GM19043 (cell line): ENCODE measurements at regions not wholly inside any gene's neighbourhood (a gene's known extent, or its start where the extent isn't known, plus 50 kb on each side); places are given as distances from the start of the nearest gene placed in this dataset.

ENCODE experiments used
- ATAC-seq: cut with Tn5 transposase; IDR thresholded peaks from one replicate; pipeline ENCODE4 v1.9.1; 2021; ENCODE audit warnings: low read depth; ENCODE audit not compliant: unreplicated experiment

GRCh38 chr9:120151149-120151548 lies 428.8 kb downstream of the CDK5RAP2 start:
- ATAC-seq: no peak

GRCh38 chr9:120138955-120139354 lies 441.0 kb downstream of the CDK5RAP2 start:
- ATAC-seq: no peak

- no peak for ATAC-seq
These were observed 442.7 kb downstream of the CDK5RAP2 start for GRCh38 chr9:120137186-120137840.

DNA sequence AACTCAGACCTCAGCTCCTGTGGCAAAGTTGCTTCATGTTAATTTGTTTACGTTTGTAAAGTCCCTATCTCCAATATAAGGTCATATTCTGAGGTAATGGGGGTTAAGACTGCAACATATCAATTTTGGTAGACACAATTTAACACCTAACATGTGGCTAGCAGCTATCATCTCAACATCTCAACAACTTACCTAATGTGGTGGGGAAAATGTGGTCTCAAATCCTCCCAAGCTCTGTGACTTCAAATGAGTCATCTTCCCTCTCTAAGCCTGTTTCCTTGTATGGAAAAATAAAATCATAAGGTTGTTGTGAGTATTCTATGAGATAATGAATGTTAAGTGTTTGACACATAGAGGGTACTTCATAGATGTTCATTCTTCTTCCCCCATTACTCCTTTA lies 443.3 kb downstream of the CDK5RAP2 start:
- no peak for ATAC-seq

DNA sequence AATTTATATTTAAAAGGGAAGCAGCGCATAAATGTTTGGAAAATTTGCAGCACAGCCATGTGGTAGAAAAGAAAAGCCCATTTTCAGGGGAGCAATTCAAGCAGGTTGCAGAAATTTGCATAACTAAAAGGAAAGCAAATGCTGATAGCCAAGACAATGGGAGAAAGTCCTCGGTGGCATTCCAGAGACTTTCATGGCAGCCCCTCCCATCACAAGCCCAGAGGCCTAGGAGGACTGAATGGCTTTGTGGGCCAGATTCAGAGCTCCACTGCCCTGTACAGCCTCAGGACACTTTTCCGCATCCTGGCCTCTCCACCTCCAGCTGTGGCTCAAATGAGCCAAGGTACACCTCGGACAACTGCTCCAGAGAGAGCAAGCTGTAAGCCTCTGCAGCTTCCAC lies 462.9 kb downstream of the CDK5RAP2 start:
- ATAC-seq: no peak

DNA sequence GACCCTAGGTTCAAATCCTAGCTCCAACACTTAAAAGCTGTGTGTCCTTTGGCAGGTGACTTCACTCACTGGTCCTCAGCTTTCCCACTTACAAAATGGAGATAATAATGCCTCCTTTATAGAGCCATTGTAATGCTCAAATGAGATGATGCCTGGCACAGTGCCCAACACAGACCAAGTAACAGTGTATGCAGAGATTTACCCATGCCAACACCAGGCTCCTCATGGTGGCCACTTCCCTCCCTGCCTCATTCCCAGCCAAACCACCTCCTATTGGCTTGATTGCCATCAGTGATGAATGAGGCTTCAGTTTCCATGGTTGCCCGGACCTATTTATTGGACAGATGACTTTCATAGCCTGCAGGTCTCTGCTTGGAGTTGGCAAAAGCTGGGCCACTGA lies 469.4 kb downstream of the CDK5RAP2 start:
- no peak for ATAC-seq

- ATAC-seq: no peak
These were observed 470.7 kb downstream of the CDK5RAP2 start for GRCh38 chr9:120109242-120109641.

DNA sequence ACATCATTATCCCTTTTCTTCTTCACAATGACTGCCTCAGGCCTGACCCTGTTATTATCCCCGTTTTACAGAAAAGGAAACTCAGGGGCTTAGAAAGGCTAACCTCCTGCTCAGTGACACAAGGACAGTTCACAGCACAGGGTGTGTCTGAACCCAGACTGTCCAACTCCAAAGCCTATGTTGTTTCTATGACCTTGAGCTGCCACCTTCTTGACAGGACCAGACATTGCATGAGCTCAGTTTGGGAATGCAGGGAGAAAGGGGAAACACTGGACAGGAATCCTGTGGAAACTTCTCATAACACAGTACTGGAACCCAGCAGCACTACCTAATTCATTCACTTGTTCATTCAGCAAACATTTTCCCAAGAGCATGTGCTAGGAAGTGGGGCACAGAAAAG lies 472.8 kb downstream of the CDK5RAP2 start:
- ATAC-seq: no peak

DNA sequence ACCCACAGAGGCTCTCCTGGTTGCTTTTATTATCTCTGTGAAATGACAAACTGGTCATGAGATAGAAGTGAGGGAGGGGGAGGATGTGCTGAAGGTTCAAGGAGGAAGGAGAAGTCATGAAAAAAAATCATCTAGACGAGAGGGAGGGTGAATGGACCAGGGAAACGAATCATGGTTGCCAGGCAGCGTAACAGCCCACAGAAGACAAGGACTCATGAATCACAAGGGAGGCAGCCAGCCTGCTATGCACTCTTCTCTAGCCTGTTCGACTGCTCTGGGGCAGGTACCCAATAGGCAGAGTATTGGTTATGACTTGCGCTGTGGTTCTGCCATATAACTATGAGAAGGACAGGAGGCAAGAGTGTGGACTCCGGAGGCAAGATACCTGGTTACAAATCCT lies 475.2 kb downstream of the CDK5RAP2 start:
- ATAC-seq: no peak

DNA sequence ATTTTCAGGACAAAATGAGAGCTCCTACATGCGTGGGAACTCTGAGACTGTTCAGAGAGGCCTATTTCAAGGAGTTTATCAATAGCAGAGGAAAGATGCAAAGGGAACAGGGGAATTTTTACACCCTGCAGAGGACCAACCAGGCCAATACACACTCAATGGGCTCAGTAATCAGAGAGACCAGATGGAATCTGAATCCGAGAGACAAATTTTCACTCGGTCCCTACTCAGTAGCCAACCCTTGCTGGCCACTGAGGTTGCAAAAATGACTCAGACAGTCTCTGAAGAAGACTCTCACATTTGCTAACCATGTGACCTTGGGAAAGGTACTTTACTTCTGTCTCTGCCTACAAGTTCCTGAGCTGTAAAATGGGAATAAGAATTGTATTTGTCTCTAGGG lies 479.4 kb downstream of the CDK5RAP2 start:
- ATAC-seq: no peak

GRCh38 chr9:120099065-120099464 lies 480.9 kb downstream of the CDK5RAP2 start:
- no peak for ATAC-seq

GRCh38 chr9:120098584-120098983 lies 481.4 kb downstream of the CDK5RAP2 start:
- ATAC-seq: no peak

DNA sequence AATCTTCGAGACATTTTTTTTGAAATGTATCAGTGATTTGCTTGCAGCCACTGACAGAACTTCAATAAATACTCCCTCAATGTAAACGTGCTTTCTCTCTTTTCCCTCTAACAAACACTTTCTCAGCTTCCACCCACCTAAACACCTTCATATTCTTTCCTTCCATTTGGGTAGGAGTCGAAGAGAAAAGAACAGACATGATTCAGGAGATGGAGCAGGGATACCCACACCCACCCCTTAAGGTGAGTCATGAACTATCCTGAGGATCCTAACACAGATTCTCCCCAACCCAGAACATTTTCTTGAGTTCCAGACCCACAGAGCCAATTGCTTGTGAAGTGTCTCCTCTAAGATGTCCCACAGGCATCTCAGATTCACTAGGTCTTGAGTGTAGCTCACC lies 488.8 kb downstream of the CDK5RAP2 start:
- ATAC-seq: no peak

DNA sequence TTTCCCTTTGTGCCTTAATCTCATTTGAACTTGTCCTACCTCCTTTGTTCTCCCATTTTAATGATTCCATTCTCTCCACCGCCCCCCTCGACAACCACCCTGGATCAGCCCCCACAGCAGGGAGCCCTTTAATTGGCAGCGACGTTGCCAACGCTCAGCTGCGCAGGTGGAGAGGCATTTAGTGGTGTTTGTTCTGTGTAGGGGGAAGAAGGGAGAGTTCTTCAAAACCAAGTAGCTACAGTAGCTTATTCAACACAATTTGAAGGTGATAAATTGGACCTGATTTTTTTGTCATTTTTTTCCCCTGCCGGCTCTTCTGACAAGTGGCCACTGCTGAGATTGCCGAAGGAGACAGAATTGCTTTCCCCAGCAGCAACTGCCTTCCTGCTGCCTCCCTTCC lies 499.1 kb downstream of the CDK5RAP2 start:
- ATAC-seq: no peak

GRCh38 chr9:120078112-120078511 lies 501.9 kb downstream of the CDK5RAP2 start:
- ATAC-seq: no peak

DNA sequence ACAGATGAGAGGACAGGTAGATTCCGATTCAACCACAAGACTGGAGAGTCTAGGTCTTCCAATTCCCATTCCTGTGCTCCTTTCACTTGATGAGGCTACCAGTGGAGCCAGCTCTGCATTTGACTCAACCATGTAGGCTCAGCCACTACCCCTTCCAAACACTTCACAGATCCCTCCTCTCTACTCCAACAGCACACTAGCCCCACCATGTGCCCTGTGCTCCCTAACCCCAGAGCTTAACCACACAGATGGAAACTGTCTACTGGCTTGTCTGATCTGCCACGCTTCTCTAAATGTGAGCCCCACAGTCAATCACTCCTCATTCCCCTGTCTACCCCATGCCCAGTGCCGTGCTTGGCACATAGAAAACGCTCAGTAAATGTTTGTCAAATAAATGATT lies 508.2 kb downstream of the CDK5RAP2 start:
- no peak for ATAC-seq

- ATAC-seq: no peak
These were observed 513.7 kb downstream of the CDK5RAP2 start for GRCh38 chr9:120066315-120066714.

- no peak for ATAC-seq
These were observed 514.8 kb downstream of the CDK5RAP2 start for GRCh38 chr9:120065151-120065550.

DNA sequence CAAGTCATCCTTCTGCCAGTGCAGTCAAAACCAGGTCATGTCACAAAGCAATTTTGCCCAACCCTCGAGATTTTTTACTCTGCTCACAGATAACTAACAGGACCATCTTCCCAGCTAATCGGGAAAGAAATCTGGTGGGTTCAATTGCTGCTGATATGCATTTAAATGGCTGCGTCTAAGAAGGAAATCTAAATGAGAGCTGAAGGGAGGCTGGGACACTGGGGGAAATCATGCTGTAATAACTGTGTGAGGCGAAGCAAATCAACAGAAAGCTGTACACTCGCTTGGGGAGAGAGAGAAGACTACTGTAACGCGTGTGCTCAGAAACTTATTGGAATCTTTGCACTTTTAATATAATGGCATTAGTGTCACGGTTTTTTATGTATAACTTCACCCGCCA lies 535.0 kb downstream of the CDK5RAP2 start:
- ATAC-seq: no peak

GRCh38 chr9:120043448-120043847 lies 536.5 kb downstream of the CDK5RAP2 start:
- no peak for ATAC-seq

DNA sequence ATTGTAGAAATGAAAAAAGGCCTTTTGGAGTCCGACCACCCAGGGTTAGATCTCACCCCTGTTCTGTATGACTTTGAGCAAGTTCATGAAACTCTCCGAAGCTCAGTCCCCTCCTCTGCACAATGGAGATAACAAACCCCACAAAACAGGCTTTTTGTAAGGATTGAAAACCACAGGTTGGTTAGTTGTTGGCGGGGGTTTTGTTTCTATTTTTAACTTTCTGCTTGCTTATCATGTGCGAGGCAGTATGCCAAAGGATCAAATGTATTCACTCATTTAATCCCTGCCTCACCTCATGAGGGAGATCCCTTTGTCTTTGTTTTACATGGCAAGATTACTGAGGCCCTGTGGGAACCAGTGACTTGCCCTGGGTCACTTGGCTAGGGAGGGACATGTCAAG lies 539.1 kb downstream of the CDK5RAP2 start:
- no peak for ATAC-seq

DNA sequence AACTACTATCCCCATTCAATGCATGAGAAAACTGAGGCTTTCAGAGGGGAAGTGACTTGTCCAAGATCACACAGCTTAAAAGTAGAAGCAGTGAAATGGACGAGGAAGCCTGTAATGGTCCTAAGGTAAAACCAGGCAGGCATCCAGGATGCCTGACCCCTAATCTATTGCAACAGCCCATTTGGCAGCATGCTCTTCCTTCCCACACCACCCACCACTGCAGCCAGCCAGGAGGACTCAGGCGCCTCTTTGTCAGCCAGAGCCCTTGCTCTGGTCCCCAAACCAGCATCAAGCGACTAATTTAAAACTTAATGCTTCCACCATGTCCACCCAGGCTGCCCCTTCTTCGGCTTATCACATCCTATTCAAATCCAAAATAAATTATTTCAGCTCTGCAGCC lies 541.6 kb downstream of the CDK5RAP2 start:
- no peak for ATAC-seq

- no peak for ATAC-seq
These were observed 547.3 kb downstream of the CDK5RAP2 start for GRCh38 chr9:120032639-120033038.
